Skeletal muscle satellite cell (primary cell): ENCODE measurements at regions not wholly inside any gene's neighbourhood (a gene's known extent, or its start where the extent isn't known, plus 50 kb on each side); places are given as distances from the start of the nearest gene placed in this dataset.
"Not testable (repeated sequence)": the region's sequence is repeated elsewhere in the genome, so short reads cannot be mapped to it uniquely, and the experiment has no call there.

Experiments used
- H3K27me3 ChIP-seq: 2 replicates; pipeline ENCODE4 v1.7.0; 2013; ENCODE audit warnings: low read length; ENCODE audit not compliant: control insufficient read depth, insufficient read depth
- H3K36me3 ChIP-seq: 2 replicates; pipeline ENCODE4 v1.7.0; 2013; ENCODE audit warnings: mild to moderate bottlenecking, control low read depth, low read length; ENCODE audit not compliant: insufficient read depth
- H3K4me1 ChIP-seq: 2 replicates; pipeline ENCODE4 v1.7.0; 2013; ENCODE audit warnings: low read length; ENCODE audit not compliant: control insufficient read depth, insufficient read depth
- H3K4me2 ChIP-seq: 2 replicates; pipeline ENCODE4 v1.7.0; 2013; ENCODE audit warnings: mild to moderate bottlenecking, low read length
- H3K4me3 ChIP-seq: 2 replicates; pipeline ENCODE4 v1.7.0; 2013; ENCODE audit warnings: low read length
- H3K9ac ChIP-seq: 2 replicates; pipeline ENCODE4 v1.7.0; 2013; ENCODE audit warnings: mild to moderate bottlenecking, low read depth, low read length, moderate library complexity
- H3K9me3 ChIP-seq: replicated peaks from 2 replicates; pipeline ENCODE4 v1.7.0; 2013; ENCODE audit warnings: mild to moderate bottlenecking, control low read depth, low read length

DNA sequence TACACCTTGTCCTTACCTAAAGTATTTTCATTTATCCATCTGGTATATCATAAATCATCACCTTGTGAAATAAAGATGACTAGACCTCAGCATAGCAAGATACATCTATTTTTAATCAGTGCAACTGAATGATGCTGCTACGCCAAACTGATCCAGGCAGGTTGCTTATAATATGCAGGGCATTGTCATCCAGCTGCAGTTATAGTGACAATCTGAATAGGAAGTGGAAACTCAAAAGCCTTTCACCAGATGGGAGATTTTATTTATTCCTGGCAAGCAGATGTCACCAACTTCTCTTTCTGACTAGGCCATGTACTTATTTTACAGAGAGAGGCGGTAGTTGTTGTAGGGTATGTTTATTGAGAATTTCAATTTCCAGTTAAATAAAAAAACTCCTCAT lies 747.3 kb downstream of the ADCYAP1 start:
- H3K9me3 ChIP-seq: peaks cover 3% of the 10 kb centered on the region
- H3K27me3 ChIP-seq: no peaks in the 10 kb centered on the region
- no peaks in the 10 kb centered on the region for H3K36me3 ChIP-seq
- no peak overlapping the region for H3K9ac ChIP-seq
- H3K4me2 ChIP-seq: no peak overlapping the region
- H3K4me3 ChIP-seq: no peak overlapping the region
- no peaks in the 10 kb centered on the region for H3K4me1 ChIP-seq

DNA sequence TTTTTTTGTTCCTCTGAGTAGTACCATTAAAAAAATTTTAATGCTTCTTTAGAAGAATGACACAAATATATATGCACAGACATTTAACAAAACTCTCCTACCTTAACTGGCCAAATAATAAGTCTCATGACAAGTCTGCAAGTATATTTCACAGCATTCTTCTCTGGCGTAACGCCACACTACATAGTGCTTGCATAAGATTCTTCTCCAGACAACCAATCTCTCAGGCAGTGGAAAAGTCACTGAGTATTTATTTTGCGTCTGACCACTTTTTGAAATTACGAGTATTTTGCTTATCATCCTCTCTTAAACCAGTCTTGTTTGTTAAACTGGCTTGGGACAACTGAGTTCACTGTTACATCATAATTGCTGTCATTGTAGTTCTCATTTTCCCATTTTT lies 749.2 kb downstream of the ADCYAP1 start:
- Histone ChIP-seq H3K9me3 (peaks cover 3% of the 10 kb centered on the region), H3K27me3 (no peaks in the 10 kb centered on the region), H3K4me3 (no peak overlapping the region), H3K9ac (no peak overlapping the region), H3K36me3 (no peaks in the 10 kb centered on the region), H3K4me2 (no peak overlapping the region), H3K4me1 (no peaks in the 10 kb centered on the region)

DNA sequence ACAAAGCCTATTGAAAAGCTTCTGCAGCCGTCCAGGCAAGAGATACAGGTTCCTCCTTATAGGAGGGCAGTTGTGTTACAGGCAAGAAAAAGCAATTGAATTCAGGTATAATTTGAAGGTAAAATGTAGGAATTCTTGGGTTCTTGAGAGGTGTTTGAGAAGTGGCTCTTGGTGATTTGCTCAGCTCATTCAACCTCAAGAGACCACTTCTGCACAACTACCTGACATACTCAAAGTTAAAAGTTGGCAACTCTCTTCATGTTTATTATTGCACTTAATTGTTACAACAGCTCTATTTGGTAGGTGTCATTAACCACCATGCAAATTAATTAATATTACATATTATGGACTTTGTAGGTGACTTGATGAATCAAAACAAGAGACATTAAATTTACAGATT lies 753.2 kb downstream of the ADCYAP1 start:
- no peaks in the 10 kb centered on the region for H3K27me3 ChIP-seq
- H3K36me3 ChIP-seq: no peaks in the 10 kb centered on the region
- H3K9me3 ChIP-seq: peaks cover 3% of the 10 kb centered on the region
- no peaks in the 10 kb centered on the region for H3K4me1 ChIP-seq
- H3K4me3 ChIP-seq: no peak overlapping the region
- no peak overlapping the region for H3K4me2 ChIP-seq
- H3K9ac ChIP-seq: no peak overlapping the region

DNA sequence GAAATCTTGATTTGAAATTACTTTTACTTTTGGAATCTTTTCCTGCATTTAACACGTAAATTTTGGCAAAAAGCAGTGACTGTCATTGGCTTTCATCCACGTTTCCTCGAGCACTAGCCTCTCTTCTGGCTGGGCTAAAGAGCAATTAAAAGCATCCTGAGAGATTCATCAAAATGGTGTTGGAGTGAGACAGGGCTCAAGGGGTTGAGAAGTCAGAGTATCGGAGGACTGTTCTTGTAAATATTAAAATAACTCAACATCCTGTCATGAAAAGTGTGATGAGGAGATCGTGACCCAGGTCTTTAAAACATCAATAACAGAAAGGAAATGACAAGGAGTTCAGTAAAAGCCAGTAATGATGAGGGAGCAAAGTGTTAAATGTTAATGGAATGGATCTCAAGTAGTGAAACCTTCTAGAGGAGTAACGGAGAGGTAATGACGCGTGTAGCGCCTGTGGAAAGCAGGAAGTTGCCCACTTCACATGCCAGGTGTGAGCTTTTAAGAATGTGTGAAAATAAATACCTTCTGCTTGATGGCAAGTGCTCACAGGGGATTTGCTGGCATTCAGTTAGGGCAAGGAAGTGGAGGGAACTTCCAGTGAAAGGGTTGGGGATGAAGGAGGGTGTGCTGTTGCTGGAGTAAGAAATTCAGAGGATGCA lies 754.4 kb downstream of the ADCYAP1 start:
- H3K9me3 ChIP-seq: peaks cover 3% of the 10 kb centered on the region
- no peak overlapping the region for H3K4me3 ChIP-seq
- no peaks in the 10 kb centered on the region for H3K4me1 ChIP-seq
- H3K9ac ChIP-seq: no peak overlapping the region
- H3K27me3 ChIP-seq: no peaks in the 10 kb centered on the region
- no peak overlapping the region for H3K4me2 ChIP-seq
- no peaks in the 10 kb centered on the region for H3K36me3 ChIP-seq

DNA sequence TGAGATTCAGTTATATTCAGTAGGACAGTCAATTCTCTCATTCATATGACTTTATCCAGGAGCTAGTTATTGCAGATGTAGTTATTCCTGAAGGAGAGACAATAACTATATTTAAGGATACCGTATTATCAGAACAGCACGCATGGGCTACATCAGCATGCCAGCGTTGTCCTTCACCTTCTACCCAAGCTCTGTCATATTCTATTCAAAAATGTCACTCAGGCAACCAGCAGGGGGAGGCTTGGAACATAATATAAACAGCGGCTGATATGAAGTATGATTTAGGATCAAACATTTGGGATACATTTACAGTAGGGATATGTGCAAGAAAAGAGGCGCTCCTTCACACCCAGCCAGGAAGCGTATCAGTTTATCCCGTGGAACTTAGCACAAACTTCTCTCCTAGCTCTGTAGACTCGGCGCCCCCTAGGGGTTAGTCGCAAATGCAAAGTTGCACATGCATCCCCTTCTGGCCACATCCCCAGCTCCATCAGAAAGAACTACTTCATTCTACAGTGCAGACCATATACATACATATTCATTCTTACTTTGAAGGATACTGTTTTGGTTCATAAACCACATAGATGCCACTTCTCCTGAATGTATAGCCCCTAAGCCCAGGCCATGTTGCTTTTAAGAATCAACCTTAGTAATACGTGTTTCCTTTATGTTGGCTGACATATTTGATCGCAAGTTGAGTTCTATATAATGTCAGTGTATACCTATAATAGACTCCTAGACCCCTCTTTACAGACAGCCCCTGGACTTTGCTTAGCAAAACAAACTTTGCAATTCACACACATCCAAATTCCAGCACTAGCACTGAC lies 759.4 kb downstream of the ADCYAP1 start:
- Histone ChIP-seq H3K36me3 (no peaks in the 10 kb centered on the region), H3K27me3 (no peaks in the 10 kb centered on the region), H3K4me2 (no peak overlapping the region), H3K9me3 (no peaks in the 10 kb centered on the region), H3K4me1 (no peaks in the 10 kb centered on the region), H3K9ac (no peak overlapping the region), H3K4me3 (no peak overlapping the region)

DNA sequence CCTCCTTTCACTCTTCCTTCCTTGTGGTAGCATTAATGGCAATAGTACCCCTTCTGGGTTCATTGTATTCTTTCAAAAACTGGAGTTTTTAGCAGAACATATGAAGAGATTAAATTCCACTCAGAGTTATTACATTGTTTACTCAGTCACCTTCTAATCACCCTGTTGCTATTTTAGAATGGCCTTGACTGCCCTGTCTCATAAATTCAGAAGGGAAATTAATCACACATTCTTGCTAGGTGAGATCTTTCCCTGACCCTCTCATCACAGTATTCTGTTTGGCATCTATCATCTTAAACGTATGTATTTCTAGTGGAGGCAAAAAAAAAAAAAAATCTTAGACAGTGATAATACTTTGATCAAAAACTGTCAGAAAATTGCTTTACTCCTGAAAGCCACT lies 760.4 kb downstream of the ADCYAP1 start:
- Histone ChIP-seq H3K9ac (no peak overlapping the region), H3K4me3 (no peak overlapping the region), H3K9me3 (no peaks in the 10 kb centered on the region), H3K27me3 (no peaks in the 10 kb centered on the region), H3K4me2 (no peak overlapping the region), H3K36me3 (no peaks in the 10 kb centered on the region), H3K4me1 (no peaks in the 10 kb centered on the region)

DNA sequence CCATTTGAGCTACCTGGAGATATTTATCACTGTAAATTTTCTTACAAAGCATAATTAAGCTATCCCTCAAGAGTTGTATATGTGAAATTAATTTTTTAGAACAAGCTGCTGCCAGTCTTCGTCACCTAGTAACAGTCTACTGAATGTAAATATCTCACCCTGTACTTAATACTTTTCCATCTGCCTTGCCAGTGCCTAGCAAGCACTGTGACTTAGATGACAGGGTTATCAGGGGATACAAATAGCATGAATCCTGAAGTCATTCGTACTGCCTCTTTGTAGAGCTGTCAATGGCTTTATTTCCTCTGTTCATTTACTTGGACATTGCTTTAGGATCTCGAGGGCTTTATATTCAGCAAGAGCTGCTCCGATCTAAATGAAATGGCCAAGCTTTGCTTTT lies 763.6 kb downstream of the ADCYAP1 start:
- no peak overlapping the region for H3K4me3 ChIP-seq
- no peaks in the 10 kb centered on the region for H3K9me3 ChIP-seq
- no peaks in the 10 kb centered on the region for H3K27me3 ChIP-seq
- no peaks in the 10 kb centered on the region for H3K4me1 ChIP-seq
- no peak overlapping the region for H3K4me2 ChIP-seq
- no peak overlapping the region for H3K9ac ChIP-seq
- H3K36me3 ChIP-seq: no peaks in the 10 kb centered on the region

DNA sequence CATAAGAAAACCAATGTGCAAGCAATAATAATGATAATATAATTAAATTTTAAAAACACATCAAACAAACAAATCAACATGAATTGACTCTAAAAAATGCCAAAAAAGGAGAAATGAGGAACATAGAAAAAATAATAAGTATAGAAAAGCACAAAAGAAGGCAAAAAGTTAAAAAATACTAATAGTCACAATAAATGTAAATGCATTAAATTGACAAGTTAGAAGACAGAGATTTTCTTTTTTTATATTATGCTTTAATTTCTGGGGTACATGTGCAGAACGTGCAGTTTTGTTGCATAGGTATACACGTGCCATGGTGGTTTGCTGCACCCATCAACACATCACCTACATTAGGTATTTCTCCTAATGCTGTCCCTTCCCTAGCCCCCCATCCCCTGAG lies 767.0 kb downstream of the ADCYAP1 start:
- H3K27me3 ChIP-seq, H3K4me3 ChIP-seq, H3K36me3 ChIP-seq, H3K4me1 ChIP-seq, H3K4me2 ChIP-seq, H3K9me3 ChIP-seq, H3K9ac ChIP-seq: not testable (repeated sequence)

DNA sequence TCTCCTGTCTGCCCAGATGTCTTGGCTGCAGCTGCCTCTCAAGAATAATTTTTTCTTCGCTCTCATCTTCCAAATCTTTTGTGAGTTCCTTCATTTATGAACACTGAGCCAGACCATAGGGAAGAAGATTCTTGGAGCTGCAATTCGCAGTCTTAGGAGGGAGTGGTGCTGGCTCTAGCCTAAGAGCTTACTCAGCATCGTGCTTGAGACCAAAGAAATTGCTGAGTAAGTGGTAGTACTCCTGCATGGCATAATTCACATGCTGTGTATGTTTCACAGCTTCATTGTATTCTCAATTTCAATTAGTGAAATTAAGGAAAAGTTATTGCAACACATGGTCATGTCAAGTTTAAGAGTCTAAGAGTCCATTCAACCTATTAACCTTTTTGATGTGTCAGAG lies 771.7 kb downstream of the ADCYAP1 start:
- H3K9ac ChIP-seq: no peak overlapping the region
- no peak overlapping the region for H3K4me3 ChIP-seq
- no peaks in the 10 kb centered on the region for H3K36me3 ChIP-seq
- no peaks in the 10 kb centered on the region for H3K27me3 ChIP-seq
- H3K9me3 ChIP-seq: peaks cover 4% of the 10 kb centered on the region
- no peak overlapping the region for H3K4me2 ChIP-seq
- no peaks in the 10 kb centered on the region for H3K4me1 ChIP-seq

DNA sequence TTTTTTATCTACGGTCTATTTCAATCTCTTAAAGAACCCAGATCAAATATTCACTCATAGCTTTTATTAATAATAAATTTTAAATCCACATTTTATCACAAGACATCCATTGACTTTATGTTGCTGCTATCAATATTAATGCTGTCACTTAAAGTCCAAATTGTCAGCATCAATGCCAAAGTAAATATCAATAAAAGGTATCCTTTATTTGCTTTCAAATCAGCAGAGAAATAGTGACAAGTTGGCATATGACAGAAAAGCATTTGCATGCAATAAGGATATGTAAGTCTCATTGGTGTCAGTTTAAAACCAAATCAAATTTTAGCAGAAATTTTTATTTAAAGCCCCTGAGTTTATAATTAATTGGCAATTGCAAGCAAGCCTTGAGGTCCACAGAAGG lies 775.4 kb downstream of the ADCYAP1 start:
- no peaks in the 10 kb centered on the region for H3K27me3 ChIP-seq
- no peaks in the 10 kb centered on the region for H3K4me1 ChIP-seq
- H3K36me3 ChIP-seq: no peaks in the 10 kb centered on the region
- peaks cover 4% of the 10 kb centered on the region for H3K9me3 ChIP-seq
- no peak overlapping the region for H3K4me3 ChIP-seq
- no peak overlapping the region for H3K4me2 ChIP-seq
- H3K9ac ChIP-seq: no peak overlapping the region

DNA sequence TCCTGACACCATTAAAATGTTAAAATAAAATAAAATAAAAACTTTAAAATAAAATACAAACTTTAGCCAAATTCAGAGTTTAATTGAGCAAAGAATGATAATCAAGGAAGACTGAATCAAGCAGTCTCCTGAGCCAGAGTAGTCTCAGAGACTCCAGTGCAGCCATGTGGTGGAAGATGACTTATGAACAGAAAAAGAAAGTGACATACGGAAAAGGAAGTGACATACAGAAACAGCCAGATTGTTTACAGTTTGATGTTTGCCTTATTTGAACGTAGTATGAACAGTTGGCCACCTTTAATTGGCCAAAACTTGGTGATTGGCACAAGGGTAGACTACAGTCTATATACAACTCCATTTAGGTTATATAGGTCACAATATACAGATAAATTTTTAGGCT lies 787.2 kb downstream of the ADCYAP1 start:
- Histone ChIP-seq H3K4me1 (no peaks in the 10 kb centered on the region), H3K9ac (no peak overlapping the region), H3K36me3 (no peaks in the 10 kb centered on the region), H3K9me3 (no peaks in the 10 kb centered on the region), H3K4me3 (no peak overlapping the region), H3K4me2 (no peak overlapping the region), H3K27me3 (no peaks in the 10 kb centered on the region)

DNA sequence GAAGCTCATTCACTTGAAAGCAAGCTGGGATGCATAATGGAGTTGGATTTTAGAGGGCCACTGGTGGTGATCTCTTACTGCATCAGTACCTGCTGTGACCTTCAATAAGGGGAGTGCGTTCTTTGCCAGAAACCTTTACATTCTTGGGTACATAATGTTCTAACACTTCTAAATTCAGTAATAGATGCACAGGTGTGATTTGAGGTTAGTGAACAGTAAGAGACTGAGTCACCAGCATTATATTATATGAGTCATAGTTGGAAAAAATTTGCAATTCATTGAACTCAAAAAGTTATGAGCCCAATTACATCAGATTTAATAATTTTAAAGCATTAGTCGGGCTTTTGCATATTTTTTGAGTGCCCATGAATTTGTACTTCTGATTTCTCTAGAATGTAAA lies 803.3 kb downstream of the ADCYAP1 start:
- no peak overlapping the region for H3K9ac ChIP-seq

More for the DNA sequence above, 803.3 kb downstream of the ADCYAP1 start:
- Histone ChIP-seq H3K4me2 (no peak overlapping the region), H3K4me3 (no peak overlapping the region), H3K27me3 (no peaks in the 10 kb centered on the region), H3K4me1 (no peaks in the 10 kb centered on the region), H3K9me3 (no peaks in the 10 kb centered on the region), H3K36me3 (no peaks in the 10 kb centered on the region)
